HG03469 (cell line): ENCODE measurements at regions not wholly inside any gene's neighbourhood (a gene's known extent, or its start where the extent isn't known, plus 50 kb on each side); places are given as distances from the start of the nearest gene placed in this dataset.
"Not testable (repeated sequence)": the region's sequence is repeated elsewhere in the genome, so short reads cannot be mapped to it uniquely, and the experiment has no call there.

Experiments
- ATAC-seq: cut with Tn5 transposase; IDR thresholded peaks from one replicate; pipeline ENCODE4 v1.9.1; 2021; ENCODE audit warnings: mild to moderate bottlenecking, moderate library complexity, moderate number of reproducible peaks; ENCODE audit not compliant: unreplicated experiment

DNA sequence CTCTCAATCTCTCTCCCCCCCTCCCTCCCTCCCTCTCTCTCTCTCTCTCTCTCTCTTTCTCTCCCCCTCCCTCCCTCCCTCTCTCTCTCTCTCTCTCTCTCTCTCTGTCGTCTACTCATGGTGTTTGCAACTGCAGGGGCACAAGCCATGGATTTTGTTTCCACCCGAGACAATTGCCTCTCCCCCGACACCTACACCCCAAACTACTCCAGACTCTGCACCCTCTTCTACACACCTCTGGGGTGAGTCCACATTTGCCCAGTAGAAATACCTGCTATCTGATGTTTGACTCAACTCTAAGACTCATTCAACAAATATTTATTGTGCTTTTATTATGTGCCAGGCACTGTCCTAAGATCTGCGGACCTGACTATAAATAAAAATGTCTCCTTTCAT lies 93.7 kb downstream of the TMEM17 start:
- no peak for ATAC-seq

DNA sequence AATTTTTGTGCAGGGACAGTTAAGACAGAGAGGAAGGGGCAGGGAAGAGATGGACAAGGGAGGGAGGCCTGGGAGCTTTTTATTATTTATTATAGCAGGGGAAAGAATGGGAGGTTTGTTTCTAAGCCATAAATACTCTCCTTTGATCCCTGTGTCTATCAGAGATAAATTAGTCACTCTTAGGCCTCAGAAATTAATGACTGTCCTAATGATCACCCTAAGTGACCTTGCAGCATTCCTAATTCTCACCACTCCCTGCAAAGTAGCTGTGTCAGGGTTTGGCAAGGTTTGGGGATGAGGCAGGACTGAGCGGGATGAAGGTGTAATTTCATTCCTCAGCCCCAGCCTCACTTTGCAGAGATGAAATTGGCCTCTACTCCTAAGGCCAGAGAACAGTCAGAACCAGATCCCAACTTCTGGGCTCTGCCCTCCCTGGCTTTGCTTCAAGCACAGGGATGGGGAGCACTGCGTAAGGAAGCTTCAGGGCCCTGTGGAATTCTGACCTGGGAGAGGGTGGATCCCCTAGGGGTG lies 95.0 kb downstream of the TMEM17 start:
- ATAC-seq = no peak

DNA sequence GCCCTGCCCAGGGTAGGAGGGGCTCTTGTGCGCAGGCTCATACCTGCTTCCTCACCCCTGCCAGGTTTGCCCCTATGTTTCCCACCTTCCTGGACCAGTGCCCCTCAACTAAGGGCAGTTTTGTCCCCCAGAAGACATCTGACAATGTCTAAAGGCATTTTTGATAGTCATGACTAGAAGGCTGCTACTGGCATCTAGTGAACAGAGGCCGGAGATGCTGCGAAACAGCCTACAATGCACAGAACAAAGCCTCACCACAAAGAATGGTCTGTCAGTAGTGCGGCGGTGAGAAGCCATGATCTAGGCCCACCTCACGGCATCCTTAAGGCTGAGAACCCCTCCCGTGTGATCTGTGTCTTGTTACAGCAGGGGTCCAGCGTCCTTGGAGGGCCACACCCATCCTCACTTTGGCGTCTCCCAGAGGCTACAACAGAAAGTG lies 96.0 kb downstream of the TMEM17 start:
- no peak for ATAC-seq

DNA sequence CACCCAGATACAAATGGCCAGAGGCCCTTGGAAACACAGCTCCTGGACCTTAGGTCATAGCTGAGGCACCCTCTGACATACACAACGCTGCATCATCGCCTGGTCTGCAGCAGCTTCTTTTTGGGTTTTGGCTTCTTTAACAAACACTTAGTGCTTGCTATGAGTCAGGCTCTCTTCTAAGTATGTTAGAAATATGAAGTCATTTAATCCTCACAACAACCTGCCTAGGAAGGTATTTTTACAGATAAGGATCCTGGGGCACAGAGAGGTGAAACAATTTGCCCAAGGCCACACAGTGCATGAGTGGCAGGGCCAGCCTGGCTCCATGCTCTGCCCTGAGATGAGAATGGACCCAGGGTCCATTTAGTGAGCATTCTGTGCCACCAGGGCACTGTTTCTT lies 96.6 kb downstream of the TMEM17 start:
- ATAC-seq = no peak

DNA sequence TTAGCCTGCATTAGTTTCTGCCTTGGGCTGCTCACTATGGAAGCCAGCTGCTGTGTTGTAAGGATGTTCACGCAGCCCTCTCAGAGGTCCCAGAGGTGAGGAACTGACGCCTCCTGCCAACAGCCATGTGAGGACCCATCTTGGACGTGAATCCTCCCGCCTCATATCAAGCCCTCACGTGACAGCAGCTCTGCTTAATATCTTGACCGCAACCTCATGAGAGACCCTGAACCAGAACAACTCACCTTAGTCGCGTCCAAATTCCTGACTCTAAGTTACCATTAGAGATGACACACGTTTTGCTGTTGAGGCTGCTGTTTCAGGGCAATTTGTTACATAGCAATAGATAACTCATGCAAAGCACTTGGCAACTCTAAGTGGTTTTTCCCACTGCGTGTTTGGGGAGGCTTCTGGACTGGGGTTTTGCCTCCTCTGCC lies 97.7 kb downstream of the TMEM17 start:
- ATAC-seq = no peak

DNA sequence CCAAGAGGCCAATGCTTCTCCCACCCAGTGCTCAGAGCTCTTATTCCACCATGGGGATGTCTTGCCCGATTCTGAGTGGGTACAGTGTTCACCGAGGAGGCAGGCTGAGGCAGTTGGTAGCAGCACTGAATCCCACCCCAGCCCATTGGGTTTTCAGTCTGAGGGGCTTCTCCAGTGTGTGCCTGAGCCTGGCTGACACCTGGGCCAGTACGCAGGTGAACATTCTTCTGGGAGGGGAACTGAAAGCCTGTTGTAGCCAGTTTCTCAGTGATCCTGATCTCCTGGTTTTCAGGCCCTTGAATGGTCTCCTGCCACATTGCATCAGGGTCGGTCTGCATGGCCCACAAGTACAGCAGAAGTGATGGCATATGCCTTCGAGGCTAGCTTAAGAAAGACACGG lies 98.2 kb downstream of the TMEM17 start:
- no peak for ATAC-seq

DNA sequence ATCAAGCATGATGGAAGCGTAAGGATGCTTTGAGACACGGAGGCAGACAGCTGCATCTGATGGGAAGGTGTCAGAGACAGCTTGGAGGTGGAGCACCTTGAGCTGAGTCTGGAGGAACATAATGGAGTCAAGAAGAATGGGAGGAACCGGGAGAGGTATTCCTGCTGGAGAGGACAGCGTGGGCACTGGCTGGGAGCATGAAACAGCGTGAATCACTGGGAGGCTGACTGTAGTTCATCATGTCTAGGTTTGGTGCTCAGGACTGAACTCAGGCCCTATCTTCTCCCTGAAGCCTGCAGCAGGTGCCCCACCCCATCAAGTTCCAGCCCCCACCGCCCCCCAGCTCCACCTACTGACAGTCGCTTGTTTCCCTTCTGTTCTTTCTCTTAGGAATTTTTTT lies 98.6 kb downstream of the TMEM17 start:
- ATAC-seq = no peak

DNA sequence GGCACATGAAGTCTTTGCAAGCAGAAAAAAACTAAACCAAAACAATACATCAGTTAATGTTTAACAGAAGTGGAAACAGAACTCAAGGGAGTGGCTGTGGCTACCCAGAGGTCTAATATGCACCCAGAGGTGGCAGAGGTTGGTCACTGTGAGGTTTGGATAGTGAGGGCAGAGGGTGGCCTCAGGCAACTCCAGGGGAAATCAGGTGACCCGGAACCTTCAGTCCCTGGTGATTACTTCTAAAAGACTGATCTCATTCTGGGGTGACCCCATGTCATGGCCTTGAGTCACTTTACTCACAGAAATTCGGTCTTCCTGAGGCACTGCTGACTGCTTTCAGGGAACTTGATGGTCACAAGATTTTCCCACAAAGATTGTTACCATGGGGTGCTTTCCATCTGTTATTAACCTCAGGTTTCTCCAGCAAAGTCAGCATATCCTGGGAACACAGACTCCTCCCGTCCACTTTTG lies 99.4 kb downstream of the TMEM17 start:
- no peak for ATAC-seq

DNA sequence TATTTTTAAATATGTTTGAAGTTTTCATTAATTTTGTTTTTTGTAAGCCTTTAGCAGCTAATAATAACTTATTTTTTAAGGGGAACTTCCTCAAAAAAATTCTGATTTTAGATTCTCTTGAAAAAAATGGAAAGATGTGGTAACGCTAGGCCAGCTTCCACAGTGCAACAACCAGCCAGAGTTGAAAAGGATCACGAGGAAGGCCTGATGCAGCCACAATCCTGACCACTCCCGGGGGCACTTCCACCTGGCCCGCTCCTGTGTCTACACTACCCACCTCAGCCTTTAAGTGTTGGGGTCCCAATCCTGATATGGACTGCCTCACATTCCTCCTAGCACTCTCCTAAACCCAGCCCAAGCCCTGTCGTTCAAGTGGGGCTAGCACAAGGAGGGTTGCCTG lies 101.1 kb downstream of the TMEM17 start:
- no peak for ATAC-seq

DNA sequence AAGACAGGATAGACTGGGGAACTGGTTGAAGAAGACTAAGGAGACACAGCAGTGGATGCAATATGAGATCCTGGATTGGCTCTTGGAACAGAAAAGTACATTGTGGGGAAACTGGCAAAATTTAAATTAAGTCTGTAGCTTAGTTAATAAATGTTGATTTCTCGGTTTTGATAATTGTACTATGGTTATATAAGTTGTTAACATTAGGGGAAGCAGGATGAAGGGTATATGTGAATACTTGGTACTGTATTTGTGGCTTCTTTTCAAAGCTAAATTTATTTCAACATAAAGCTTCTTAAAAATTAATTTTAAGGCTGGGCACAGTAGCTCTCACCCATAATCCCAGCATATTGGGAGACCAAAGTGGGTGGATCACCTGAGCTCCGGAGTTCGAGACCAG lies 103.8 kb downstream of the TMEM17 start:
- no peak for ATAC-seq

DNA sequence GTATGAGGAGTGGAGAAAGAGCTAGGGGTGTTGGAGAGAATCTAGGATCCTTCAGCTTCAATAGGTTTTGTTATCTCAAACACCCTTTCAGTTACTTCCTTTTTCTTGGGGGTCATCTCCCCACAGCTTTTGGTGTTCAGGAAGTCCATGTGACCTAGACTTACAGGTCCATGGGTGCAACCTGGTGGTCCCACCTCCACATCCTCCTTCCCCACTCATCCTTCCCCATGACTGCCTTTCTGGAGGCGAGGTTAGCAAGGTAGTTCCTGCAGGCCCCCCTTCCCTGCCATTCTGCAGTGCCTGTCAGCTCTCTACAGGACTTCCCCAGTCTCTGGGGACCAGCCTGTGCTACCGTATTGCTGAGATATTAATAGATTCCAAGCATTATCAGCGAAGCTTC lies 107.6 kb downstream of the TMEM17 start:
- ATAC-seq = no peak

DNA sequence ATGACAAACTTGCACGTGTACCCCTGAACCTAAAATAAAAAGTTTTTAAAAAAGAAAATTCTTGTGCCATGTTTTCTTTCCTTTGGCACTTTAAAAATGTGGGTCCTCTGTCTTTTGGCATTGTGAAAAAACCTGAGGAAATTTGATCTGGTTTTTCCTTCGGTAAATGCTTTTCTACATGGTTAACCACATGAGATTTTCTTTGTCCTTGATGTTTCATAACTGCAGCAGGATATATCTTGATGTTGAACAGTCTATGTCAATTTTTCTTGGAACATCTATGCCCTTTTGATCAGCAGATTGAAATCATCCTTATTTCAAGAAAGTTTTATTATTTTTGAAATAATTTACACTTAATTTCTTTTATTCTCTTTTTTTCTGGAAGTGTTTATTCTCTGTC lies 109.1 kb downstream of the TMEM17 start:
- no peak for ATAC-seq

DNA sequence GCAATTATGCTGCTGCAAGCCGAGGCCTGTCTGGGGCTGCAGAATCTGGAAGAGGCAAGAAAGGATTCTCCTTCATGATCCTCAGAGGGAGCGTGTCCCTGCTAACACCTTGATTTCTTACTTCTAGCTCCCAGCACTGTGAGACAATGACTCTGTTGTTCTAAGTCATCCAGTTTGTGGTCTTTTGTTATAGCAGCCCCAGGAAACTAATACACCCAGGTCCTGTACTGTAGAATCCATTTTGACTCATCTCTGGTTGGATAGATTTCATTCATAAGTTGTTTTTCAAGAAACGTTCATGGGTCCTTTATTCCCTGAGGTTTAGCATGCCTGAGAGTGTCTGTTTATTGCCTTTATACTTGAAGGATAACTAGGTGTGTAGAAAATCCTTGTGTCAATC lies 112.7 kb downstream of the TMEM17 start:
- no peak for ATAC-seq

DNA sequence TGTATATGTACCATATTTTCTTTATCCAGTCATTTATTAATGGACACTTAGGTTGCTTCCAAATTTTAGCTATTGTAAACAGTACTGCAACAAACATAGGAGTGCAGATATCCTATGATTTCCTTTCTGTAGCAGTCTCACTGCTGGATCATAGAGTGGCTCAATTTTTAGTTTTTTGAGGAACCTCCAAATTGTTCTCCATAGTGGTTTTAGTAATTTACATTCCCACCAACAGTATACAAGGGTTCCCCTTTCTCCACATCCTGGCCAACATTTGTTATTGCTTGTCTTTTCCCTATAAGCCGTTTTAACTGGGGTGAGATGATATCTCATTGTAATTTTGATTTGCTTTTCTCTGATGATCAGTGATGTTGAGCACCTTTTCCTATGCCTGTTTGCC lies 114.3 kb downstream of the TMEM17 start:
- no peak for ATAC-seq

DNA sequence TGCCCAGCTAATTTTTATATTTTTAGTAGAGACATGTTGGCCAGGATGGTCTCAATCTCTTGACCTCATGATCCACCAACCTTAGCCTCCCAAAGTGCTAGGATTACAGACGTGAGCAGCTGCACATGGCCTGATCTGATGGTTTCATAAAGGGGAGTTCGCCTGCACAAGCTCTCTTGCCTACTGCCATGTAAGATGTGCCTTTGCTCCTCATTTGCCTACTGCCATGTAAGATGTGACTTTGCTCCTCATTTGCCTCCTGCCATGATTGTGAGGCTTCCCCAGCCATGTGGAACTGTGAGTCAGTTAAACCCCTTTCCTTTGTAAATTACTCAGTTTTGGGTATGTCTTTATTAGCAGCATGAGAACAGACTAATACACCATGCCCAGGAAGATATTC lies 119.6 kb downstream of the TMEM17 start:
- ATAC-seq = not testable (repeated sequence)

DNA sequence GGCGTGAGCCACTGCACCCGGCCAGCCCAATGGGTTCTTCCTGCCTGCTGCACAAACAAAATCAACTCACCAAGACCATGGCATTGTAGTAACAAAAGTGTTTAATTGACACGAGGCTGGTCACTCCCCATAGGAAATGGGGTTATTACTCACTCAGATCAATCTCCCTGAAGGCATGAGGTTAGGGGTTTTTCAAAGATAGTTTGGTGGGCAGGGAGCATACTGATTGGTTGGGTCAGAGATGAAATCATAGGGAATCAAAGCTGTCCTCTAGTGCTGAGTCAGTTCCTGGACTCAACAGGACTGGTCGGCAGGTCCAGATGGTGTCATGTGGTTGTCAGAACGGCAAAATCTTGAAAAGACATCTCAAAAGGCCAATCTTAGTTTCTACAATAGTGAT lies 122.1 kb downstream of the TMEM17 start:
- no peak for ATAC-seq

DNA sequence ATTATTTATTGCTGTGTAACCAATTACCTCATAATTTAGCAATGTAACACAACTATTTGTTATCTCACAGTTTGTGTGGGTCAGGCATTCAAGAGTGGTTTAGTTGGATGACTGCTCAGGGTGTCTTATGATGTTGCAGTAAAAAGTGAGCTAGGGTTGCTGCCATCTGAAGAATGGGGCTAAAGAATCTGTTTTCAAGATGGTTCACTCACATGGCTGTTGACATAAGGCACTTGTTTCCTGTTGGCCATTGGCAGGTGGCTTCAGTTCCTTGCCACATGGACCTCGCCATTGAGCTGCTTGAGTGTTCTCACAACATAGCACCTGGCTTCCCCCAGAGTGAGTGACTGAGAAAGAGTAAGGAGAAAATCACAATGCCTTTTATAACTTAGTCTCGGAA lies 123.2 kb downstream of the TMEM17 start:
- ATAC-seq = no peak

DNA sequence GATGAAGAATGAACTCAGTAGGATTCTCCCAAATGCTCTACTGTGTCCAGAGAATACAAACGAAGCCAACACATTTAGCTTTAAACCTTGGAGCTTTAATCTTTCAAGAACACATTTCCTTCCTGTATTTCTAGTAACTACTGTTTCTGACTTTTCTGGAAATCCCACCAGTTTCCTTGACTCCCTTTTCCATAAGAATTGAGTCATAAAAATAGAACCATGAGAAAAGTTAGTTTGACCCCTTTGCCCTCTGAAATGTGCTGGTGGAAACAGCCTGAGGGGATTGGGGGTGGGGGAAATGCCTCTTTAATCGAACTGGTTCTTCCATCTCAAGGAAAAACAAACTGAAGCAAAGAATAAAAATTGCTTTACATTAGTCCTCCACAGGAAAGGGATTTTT lies 123.9 kb downstream of the TMEM17 start:
- ATAC-seq = no peak

DNA sequence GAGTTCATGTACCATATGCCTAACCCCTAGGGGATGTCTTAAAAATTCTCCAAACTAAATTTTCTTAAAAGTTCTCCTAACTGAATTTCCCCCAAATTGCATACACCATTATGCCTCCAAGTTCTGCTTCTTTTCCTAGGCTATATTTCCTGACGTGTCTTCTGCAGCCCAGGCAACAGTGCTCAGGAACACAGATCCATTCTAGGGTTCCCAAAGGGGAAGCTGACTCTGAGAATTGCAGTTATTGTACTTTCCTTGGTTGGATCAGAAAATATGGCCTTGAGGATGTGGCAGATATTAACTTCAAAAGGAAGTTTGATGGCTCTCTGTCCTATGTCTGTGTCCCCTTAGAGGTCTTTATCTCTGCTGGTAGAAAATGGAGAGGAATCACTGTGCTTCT lies 124.3 kb downstream of the TMEM17 start:
- ATAC-seq = no peak

DNA sequence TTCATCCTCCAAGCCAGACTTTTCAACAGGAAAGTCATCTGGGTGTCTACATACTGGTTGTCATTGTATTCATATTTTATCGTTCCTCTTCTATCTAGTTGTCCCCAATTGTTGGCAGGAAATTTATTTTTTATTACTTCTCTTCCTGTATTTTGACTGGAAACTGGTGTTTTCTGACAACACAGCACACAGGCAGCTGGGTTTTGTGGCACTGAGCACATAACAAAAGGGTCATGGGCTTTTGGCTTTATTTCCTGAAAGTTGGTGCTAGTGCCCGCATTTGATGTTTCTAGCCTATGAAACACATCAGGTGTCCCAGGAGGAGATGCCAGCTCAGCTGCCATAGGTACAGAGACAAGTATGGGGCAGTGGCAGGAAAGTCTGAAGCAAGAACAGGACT lies 126.4 kb downstream of the TMEM17 start:
- ATAC-seq = no peak

DNA sequence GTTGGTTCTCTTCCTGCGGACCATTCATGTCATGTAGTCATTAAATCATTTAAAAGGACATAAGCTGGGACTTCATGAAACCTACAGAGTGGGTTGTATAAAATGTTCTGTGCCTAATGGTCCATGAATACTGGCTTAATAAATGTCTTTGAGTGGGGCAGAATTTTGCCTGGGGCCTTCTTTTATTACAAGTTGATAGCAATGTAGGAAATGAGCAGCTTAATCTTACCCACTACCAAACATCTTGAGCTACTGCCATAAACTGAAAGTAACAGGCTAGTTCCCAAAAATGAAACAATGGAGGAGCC lies 130.9 kb downstream of the TMEM17 start:
- ATAC-seq = no peak

DNA sequence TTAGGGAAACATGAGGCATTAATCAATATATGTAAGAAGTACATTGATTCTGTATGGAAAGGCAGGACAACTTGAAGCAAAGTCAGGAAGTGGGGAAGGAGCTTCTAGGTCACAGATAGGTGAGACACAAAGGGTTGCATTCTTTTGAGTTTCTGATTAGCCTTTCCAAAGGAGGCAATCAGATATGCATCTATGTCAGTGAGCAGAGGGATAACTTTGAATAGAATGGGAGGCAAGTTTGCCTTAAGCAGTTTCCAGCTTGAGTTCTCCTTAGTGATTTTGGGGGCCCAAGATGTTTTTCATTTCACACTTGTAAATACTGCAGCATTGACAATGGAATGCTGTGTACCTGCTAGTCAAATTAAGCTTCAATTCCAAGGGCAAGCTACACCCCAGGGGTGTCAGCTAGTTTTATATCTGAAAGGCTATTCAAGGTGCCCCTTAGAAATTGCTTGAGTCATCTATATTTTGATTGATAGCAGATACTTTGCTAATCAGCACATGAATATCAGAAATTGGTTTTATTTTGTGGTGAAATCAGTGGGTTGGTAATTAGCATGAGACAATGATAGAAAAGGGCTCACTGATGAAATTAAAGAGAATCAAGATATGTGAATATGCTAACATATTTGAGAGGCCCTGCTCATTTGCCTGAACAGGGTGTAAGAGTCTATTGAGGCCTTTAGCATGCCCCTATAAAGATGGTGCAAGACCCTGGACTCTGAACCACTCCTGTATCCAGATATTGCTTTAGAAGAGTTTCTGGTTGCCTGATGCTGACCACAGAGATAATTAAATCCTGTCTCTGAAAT lies 131.5 kb downstream of the TMEM17 start:
- ATAC-seq = no peak

DNA sequence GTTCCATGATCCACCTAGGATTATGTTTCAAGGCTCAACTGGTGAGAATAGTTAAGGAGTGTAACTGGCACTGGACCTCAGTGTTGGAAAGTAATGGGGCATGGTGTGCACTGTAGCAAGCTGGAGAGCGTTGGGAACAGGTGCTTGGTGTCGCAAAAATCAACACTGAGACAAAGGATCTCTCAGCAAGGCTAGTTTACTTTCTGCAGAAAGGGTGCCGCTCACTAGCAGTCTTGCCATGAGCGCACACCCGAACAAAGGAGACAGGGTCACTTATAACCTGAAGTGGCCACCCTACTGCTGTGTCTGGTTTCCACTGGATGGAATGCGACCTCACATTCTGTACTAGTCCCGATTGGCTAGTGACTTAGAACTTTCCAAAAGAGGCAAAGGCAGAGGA lies 133.2 kb downstream of the TMEM17 start:
- ATAC-seq = no peak
